ENCODE measurements at regions not wholly inside any gene's neighbourhood (a gene's known extent, or its start where the extent isn't known, plus 50 kb on each side); places are given as distances from the start of the nearest gene placed in this dataset.

DNA sequence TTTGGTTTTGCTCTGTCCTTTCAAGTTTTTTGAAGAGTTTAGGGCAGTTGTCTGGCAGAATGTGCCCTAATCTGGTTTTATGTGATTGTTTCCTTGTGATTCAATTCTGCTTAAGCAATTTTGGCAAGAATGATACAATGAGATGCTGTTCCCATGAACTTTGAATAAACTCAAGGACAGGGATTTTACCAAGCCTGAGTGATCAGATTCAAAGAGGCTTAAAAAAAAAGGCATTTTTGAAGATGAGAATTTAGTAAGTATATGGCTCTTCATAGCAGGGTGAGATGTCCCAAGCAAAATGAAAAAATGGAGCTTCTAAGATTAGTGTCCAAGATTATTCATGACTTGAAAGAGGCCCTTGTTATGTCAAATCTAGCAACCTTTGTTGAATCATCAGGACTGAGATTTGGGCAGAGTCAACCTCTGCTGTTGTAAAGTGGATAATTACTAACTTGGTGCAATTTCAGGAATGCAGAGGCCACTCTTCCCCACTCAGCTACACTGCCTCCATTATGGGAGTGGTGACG lies 180.6 kb upstream of the NUDT4 start:
- no peak for DNase-seq (ENCODE audit: low read depth in 4 of 4, low spot score in 2 of 4)

DNA sequence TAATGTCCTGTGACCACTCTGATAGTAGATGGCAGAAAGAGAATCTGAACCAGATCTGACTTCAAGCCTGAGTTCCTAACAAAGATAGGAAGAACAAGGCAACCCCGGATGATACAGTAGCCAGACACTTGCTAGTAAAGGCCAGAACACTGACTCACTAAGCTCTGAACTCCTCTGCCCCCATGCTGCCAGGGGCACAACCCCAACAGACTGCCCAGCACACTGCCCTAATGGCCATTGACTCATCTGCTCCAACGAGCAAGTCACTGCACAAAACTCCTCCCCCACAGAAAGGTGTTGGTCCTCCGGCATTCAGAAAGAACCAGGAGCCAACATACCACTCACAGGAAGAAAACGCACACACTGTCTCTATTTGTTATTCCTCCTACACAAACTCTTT lies 179.6 kb upstream of the NUDT4 start:
- DNase-seq (ENCODE audit: low read depth in 4 of 4, low spot score in 2 of 4): no peak

DNA sequence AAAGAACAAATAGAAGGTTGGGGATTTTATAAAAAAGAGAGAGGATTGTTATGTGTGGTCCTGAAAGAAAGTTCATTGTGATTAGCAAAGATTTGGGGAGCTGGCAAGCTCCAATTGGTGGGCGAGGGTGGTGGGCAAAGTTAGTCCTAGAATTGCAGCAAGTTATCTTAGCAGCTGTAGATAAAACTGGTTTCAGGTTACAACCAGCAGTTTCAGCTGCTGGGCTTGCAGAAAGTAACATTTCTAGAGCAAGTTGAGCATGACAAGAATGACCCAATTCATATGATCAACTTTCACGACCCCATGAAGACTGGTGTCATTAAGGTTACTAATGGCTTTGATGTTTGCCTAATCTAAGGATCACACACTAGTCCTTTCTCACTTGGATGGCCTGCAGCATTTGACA lies 177.9 kb upstream of the NUDT4 start:
- no peak for DNase-seq (ENCODE audit: low read depth in 4 of 4, low spot score in 2 of 4)

DNA sequence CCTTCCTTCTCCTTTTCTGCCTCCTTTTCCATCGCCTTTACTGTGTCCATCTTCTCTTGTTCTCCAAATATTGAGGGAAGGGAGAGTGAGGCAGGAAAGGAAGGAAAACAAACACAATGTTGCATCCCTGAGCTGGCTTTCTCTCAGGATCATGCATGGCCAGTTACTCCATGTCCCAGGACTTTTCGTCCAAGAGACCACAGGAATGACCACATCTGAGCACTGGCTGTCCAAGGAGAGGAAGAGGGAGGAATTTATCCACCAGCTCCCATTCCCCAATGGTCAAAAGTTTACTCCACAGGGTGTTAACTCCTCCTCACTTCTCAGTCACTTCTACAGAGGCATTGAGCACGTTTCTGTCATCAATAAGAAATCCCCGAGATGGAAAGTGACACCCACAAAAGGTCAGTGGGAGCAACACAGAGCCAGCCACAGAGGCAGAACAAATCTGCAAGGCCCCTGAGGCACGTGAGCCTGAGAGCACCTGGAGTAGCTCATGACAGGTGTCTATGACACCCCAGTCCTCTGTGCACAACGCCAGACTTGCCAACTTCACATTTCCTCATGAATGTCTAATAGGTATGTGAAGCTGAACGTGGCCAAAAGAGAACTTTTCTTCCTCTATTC lies 177.3 kb upstream of the NUDT4 start:
- no peak for DNase-seq (ENCODE audit: low read depth in 4 of 4, low spot score in 2 of 4)

DNA sequence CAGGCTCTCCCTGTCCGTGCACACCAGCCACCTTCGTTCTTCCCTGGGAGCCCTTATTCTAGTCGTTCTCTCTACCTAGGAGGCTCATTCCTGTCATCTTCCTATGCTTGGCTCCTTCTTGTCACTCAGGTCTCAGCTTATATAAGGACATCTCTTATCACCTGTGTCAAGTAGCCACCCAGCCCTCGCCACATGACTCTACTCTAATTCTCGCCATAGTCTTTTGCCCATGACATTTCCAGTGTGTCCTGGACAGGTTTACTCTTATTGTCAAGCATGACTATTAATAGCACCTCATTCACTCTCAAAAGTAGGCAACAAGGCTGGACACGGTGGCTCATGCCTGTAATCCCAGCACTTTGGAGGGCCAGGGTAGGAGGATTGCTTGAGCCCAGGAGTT lies 175.7 kb upstream of the NUDT4 start:
- no peak for DNase-seq (ENCODE audit: low read depth in 4 of 4, low spot score in 2 of 4)

DNA sequence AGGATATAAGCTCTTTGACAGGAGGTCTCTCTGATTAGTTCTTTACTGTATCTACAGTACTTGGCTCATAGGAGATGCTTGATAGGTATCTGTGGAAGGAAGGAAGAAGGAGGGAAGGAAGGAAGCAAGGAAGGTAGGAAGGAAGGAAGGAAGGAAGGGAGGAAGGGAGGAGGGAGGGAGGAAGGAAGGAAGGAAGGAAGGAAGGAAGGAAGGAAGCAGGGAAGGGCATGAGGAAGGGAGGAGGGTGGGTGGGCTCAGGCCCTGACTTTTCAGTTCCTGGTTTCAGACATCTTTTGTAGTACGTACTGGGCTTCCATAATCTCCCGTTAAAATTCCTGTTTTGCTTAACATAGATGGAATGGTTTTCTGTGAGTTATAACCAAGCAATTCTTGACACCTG lies 175.0 kb upstream of the NUDT4 start:
- no peak for DNase-seq (ENCODE audit: low read depth in 4 of 4, low spot score in 2 of 4)

DNA sequence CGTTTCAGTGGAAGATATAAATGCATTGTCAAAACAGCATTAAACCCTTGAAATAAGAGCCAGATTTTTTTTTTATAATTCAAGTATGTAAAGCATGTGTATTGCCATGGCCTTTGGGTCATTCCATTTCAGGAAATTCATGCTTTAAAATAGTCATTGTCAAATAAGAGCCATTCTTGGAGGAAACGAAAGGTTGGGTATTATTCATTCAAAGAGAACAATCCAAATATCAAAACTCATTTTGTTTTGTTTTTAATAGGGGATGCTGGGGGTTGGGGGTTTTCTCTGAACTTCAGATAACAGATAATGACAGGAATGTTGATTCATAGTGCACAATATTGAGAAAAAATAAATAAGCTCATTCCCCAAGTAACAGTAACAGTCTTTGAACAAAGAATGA lies 174.4 kb upstream of the NUDT4 start:
- no peak for DNase-seq (ENCODE audit: low read depth in 4 of 4, low spot score in 2 of 4)

DNA sequence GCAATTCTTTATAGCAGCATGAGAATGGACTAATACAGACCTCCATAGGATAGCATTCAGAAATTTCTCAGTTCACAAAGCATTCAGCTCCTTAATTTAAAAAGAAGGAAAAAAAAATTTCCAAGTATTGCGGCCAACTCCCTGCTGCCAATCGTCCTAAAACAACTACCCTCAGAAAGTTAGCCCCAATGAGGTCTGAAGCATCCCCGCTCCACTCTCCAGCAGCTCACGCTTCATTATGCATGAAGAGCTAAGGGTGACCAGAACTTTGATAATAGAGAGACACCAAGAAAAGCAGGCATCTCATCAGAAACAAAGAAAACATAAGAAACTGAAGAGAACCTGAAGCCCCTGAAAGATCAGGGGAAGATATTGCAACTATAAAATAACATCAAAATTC lies 172.8 kb upstream of the NUDT4 start:
- DNase-seq (ENCODE audit: low read depth in 4 of 4, low spot score in 2 of 4): no peak

DNA sequence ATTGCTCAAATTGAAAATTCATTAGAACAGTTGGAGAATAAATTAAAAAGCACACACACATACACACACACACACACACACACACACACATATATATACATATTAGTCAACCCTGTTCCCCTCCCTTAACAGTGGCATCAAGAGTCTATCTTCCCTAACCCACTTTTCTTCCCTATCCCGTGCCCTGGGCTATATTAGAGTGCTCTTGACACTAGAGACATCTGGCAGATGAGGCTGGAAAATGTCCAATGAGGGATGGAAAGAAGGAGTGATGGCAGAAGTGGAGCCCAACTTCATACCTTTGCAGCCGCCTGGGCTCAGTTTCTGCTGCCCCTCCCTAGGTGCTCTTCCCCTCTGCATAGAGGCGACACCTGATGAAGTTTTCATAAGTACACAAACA lies 172.4 kb upstream of the NUDT4 start:
- no peak for DNase-seq (ENCODE audit: low read depth in 4 of 4, low spot score in 2 of 4)

DNA sequence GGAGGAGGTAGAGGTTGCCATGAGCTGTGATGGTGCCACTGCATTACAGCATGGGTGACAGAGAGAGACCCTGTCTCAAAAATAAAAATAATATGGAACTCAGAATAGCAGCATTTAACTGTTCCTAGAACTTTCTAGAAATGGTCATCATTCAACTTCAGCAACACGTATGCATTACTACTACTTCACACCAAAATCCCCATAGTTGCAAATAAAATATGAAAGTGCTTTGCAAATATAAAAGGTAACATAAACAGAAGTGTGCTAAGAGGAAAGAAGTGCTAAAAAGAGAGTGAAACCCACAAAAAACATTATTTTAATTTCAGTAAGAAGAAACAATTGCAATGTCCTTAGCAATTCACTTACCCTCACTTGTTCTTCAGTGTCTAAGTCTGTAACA lies 169.7 kb upstream of the NUDT4 start:
- no peak for DNase-seq (ENCODE audit: low read depth in 4 of 4, low spot score in 2 of 4)

DNA sequence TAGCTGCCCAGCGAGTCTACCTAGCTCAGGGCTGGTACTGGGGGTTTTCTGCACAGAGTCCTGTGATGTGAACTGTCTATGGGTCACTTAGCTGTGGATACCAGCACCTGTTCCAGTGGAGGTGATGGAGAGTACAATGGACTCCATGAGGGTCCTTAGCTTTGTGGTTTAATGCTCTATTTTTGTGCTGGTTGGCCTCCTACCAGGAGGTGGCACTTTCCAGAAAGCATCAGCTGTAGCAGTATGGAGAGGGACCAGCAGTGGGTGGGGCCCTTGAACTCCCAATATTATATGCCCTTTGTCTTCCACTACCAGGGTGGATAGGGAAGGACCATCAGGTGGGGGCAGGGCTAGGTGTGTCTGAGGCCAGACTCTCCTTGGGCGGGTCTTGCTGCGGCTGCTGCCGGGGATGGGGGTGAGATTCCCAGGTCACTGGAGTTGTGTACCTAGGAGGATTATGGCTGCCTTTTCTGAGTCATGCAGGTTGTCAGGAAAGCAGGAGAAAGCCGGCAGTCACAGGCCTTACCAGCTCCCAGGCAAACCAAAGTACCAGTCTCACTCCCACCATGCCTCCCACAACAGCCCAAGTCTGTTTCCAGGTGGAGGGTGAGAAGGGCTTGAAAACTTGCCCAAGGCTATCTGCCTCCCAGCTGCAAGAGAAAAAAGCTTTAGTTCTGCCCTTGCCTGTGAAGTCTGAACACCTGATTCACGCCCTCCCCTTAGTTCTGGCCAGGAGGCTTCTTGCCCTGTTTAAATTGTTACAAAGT lies 163.0 kb upstream of the NUDT4 start:
- no peak for DNase-seq (ENCODE audit: low read depth in 4 of 4, low spot score in 2 of 4)

DNA sequence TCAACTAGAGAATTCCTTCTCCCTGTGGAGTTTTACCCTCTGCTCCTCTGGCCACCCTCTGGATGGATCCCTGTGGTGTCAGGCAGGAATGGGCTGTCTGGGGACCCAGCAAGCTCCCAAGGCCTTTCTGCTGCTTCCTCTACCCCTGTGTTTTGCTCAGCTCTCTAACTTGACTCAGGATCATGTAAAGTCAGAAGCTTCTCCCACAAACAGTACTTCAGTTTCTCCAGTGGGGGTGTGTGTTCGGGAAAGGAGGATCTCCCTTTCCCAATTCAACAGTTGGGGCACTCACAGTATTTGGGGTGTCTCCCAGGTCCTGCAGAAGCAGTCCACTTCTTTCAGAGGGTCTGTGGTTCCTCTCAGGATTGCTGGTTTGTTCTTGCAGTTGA lies 162.4 kb upstream of the NUDT4 start:
- no peak for DNase-seq (ENCODE audit: low read depth in 4 of 4, low spot score in 2 of 4)

DNA sequence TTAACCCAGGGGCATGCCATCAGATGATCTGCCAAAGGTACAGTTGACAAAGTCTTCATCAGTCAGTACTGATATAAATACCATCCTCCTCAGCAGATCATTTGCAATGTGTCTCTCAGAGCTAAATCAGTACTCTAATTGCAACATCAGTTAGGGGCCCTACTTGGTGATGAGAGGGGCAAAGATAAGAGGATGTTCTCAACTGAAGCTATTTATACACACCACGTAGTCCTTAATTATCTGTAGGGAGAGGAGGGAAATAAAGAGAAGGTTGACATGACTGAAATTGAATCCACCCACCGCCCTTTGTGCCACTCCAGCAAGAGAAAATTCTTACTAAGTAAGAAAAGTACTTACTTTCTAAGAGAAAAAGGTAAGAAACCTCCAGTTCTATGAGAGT lies 157.8 kb upstream of the NUDT4 start:
- no peak for DNase-seq (ENCODE audit: low read depth in 4 of 4, low spot score in 2 of 4)

DNA sequence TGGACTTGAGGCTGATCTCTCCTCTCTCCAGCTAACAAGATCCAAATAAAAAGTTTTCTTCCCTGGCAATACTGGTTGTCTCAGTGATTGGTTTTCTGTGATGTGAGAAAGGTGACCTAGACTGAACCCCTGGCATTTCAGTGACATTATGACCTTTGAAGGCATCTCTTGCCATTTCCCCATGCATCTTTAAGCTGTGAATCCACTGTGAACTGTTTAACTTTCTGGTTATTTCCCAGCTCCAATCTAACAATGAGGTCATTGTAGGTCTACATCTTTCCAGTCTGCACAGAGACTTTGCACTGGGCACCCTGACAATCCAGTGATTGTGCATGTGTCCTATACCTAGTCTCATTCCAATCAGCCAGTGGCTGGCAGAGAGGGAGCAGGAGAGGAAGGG lies 155.9 kb upstream of the NUDT4 start:
- no peak for DNase-seq (ENCODE audit: low read depth in 4 of 4, low spot score in 2 of 4)

DNA sequence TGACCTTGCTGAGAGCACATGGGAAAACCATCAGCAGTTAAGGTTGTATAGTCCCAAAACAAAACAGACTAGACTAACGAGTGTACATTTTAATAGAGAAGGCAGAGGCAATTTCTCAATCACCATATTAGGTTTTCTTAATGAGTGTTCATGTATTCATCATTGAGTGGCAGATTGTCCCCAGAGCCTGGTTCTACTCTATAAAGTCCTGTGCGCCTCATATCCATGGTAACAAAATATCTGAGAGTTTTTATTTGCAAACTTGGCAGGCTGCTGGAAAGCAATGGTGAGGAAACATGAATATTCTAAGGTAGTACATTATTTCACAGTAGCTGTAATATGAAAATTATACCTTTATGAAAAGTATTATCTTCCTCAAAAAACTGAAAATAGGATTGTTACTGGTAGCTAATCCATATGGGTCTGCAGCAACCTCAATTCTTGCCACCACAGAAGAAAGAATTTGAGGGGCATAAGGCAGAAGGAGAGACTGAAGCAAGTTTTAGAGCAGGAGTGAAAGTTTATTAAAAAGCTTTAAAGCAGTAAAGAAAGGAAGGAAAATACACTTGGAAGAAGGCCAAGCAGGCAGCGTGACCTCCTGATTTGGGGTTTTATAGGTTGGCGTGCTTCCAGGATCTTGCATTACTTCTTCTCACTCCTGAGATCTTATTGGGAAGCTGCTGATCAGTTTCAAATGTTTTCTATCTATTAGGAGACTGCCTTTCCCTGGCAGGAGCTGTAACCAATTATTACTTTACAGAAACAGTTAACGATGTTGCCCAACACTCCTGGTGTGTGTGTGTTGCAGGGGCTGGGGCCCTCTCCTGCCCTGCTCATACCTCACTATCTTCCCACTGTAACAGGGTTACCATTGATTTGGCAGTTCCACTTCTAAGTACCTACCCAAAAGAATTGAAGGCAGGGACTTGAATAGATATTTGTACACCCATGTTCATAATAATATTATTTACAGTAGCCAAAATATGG lies 154.0 kb upstream of the NUDT4 start:
- DNase-seq (ENCODE audit: low read depth in 4 of 4, low spot score in 2 of 4): no peak

DNA sequence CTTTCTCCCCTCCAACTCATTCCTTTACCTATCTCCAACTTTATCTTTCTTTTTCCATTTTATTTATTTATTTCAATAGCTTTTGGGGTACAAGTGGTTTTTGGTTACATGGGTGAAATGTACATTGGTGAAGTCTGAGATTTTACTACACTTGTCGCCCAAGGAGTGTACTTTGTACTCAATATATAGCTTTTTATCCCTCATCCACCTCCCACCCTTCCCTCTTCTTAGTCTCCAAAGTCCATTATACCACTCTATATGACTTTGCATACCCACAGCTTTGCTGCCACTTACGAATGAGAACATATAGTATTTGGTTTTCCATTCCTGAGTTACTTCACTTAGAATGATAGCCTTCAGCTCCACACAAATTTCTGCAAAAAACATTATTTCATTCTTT lies 152.6 kb upstream of the NUDT4 start:
- DNase-seq (ENCODE audit: low read depth in 4 of 4, low spot score in 2 of 4): no peak

DNA sequence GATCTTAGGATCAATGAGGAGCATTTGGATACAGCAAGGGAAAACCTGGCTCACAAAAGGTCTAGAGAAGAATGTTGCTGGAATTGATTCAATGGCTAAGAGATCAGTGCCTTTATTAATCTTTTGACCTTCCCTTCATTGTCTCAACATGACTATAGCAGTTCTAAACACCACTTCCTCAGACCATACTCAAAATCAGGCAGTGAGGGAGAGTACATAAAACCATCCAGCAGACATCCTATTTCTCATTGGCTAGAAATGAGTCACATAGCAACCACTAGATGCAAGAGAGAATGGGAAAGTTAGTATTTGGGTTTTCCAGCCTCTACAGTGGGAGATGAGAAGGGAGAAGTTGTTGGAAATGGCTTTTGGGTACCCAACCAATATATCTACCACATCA lies 151.4 kb upstream of the NUDT4 start:
- DNase-seq (ENCODE audit: low read depth in 4 of 4, low spot score in 2 of 4): no peak

DNA sequence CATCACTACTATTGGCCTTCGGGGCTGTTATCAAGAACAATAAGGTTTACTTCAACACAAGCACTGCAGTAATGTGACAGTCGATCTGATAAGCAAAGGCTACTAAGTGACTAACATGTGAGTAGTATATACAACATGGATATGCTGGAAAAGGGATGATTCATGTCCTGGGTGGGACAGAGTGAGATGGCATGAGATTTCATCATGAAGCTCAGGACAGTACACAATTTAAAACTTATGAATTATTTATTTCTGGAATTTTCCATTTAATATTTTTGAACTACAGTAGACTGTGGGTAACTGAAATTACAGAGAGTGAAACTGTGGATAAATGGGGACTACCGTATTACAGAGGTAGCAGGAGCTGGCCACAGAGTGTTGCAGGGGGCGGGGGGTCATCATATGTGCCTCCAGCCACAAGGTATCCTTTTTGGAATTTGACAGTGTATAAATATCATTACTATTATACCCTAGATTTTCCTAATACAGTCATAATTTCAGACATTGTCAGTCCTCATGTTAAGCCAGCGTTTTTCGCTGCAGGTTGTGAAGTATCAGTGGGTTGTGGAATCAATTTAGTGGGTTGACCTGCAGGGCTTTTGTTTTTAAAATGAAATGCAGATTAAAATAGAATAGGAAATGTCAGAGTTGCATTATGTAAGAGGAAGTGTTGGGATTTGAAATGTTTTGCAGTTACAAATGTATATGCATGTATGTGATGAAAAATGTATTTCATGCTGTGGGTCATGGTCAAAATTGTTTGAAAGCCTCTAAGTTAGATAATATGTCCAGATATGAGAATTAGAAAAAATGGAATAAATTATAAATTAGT lies 148.0 kb upstream of the NUDT4 start:
- DNase-seq (ENCODE audit: low read depth in 4 of 4, low spot score in 2 of 4): no peak

DNA sequence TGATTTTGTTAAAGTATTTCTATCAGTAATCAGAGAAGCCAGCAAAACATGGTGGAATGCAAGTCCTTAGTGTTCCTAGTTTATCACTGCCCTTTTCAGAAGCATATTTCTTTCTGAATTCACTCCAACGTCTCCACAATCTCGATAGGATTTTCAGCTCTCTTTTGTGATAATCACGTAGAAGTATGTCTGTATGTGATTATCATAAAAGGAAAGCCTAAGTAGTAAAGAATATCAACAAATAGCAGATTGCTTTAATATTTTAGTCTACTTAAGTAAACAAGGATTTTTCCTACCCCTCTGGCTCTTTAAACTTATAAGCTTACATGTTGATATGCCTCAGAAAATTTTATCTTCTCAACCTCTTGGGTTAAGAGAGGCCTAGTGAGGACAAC lies 147.4 kb upstream of the NUDT4 start:
- no peak for DNase-seq (ENCODE audit: low read depth in 4 of 4, low spot score in 2 of 4)

DNA sequence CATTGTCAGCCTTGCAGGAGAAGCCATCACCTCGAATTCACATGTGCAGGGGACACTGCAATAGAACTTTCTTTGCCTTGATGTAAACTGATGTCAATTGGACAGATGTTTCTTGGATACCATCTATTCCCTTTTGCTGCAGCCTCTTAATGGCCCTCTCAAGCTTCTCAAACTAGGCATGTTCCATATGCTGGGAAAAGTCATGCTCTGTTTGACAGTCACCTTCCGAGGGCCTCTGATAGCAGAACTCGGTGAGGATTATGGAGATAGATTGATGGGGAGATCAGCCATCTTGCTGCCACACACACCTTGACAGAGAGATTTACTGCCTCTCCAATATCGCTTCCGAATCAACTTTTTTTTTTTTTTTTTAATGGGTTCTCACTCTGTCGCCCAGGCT lies 145.8 kb upstream of the NUDT4 start:
- DNase-seq (ENCODE audit: low read depth in 4 of 4, low spot score in 2 of 4): no peak
